NCI-H2196 (cell line): ENCODE measurements at regions not wholly inside any gene's neighbourhood (a gene's known extent, or its start where the extent isn't known, plus 50 kb on each side); places are given as distances from the start of the nearest gene placed in this dataset.
"Not testable (repeated sequence)": the region's sequence is repeated elsewhere in the genome, so short reads cannot be mapped to it uniquely, and the experiment has no call there.

ENCODE experiments used
- DNase-seq: peaks from one replicate; lab custom pipeline; 2025; ENCODE audit not compliant: unreplicated experiment; lab: John Stamatoyannopoulos, UW

- DNase-seq = not testable (repeated sequence)
These were observed 66.6 kb upstream of the ZNF195 start for GRCh38 chr11:3445535-3445934.

- not testable (repeated sequence) for DNase-seq
These were observed 65.4 kb upstream of the ZNF195 start for GRCh38 chr11:3444420-3444744.

GRCh38 chr11:3443700-3444419 lies 64.9 kb upstream of the ZNF195 start:
- peak; percentile 13 for DNase-seq

- not testable (repeated sequence) for DNase-seq
These were observed 58.5 kb upstream of the ZNF195 start for GRCh38 chr11:3437441-3437840.

GRCh38 chr11:3434976-3435375 lies 56.0 kb upstream of the ZNF195 start:
- DNase-seq = no peak

GRCh38 chr11:3429191-3429590 lies 50.2 kb upstream of the ZNF195 start:
- not testable (repeated sequence) for DNase-seq
